ENCODE measurements at regions not wholly inside any gene's neighbourhood (a gene's known extent, or its start where the extent isn't known, plus 50 kb on each side); places are given as distances from the start of the nearest gene placed in this dataset.
"Not testable (repeated sequence)": the region's sequence is repeated elsewhere in the genome, so short reads cannot be mapped to it uniquely, and the experiment has no call there.

GRCh38 chr17:33832262-33832661, 422.8 kb upstream of the CCL2 start:
- no peak for DNase-seq (ENCODE audit: low read depth in 3 of 3)

- no peak for DNase-seq (ENCODE audit: low read depth in 3 of 3)
Measured at GRCh38 chr17:33837281-33837680, 417.8 kb upstream of the CCL2 start.

- no peak for DNase-seq (ENCODE audit: low read depth in 3 of 3)
Measured at GRCh38 chr17:33838281-33838680, 416.8 kb upstream of the CCL2 start.

- no peak for DNase-seq (ENCODE audit: low read depth in 3 of 3)
Measured at GRCh38 chr17:33847900-33848299, 407.2 kb upstream of the CCL2 start.

GRCh38 chr17:33848433-33848832, 406.7 kb upstream of the CCL2 start:
- no peak for DNase-seq (ENCODE audit: low read depth in 3 of 3)

GRCh38 chr17:33854596-33854995, 400.5 kb upstream of the CCL2 start:
- DNase-seq (ENCODE audit: low read depth in 3 of 3) = no peak

- DNase-seq (ENCODE audit: low read depth in 3 of 3) = no peak
Measured at GRCh38 chr17:33858121-33858520, 397.0 kb upstream of the CCL2 start.

GRCh38 chr17:33858682-33859081, 396.4 kb upstream of the CCL2 start:
- no peak for DNase-seq (ENCODE audit: low read depth in 3 of 3)

- no peak for DNase-seq (ENCODE audit: low read depth in 3 of 3)
Measured at GRCh38 chr17:33862772-33863602, 392.1 kb upstream of the CCL2 start.

GRCh38 chr17:33864758-33865229, 390.3 kb upstream of the CCL2 start:
- DNase-seq (ENCODE audit: low read depth in 3 of 3) = no peak

GRCh38 chr17:33868899-33869298, 386.2 kb upstream of the CCL2 start:
- no peak for DNase-seq (ENCODE audit: low read depth in 3 of 3)

- DNase-seq (ENCODE audit: low read depth in 3 of 3) = no peak
Measured at GRCh38 chr17:33870936-33871335, 384.1 kb upstream of the CCL2 start.

GRCh38 chr17:33871720-33872540, 383.2 kb upstream of the CCL2 start:
- no peak for DNase-seq (ENCODE audit: low read depth in 3 of 3)

GRCh38 chr17:33873201-33873617, 381.9 kb upstream of the CCL2 start:
- DNase-seq (ENCODE audit: low read depth in 3 of 3) = no peak

- no peak for DNase-seq (ENCODE audit: low read depth in 3 of 3)
Measured at GRCh38 chr17:33874617-33875060, 380.4 kb upstream of the CCL2 start.

- DNase-seq (ENCODE audit: low read depth in 3 of 3) = no peak
Measured at GRCh38 chr17:33875973-33876372, 379.1 kb upstream of the CCL2 start.

GRCh38 chr17:33882273-33882672, 372.8 kb upstream of the CCL2 start:
- DNase-seq (ENCODE audit: low read depth in 3 of 3) = not testable (repeated sequence)

GRCh38 chr17:33882677-33883076, 372.4 kb upstream of the CCL2 start:
- DNase-seq (ENCODE audit: low read depth in 3 of 3) = not testable (repeated sequence)

GRCh38 chr17:33888455-33888854, 366.6 kb upstream of the CCL2 start:
- no peak for DNase-seq (ENCODE audit: low read depth in 3 of 3)

GRCh38 chr17:33889040-33889439, 366.0 kb upstream of the CCL2 start:
- DNase-seq (ENCODE audit: low read depth in 3 of 3) = no peak

GRCh38 chr17:33889766-33890165, 365.3 kb upstream of the CCL2 start:
- DNase-seq (ENCODE audit: low read depth in 3 of 3) = no peak

GRCh38 chr17:33892717-33893591, 362.1 kb upstream of the CCL2 start:
- DNase-seq (ENCODE audit: low read depth in 3 of 3) = no peak
